Nephron progenitor cell (in vitro differentiated cells): ENCODE measurements at regions not wholly inside any gene's neighbourhood (a gene's known extent, or its start where the extent isn't known, plus 50 kb on each side); places are given as distances from the start of the nearest gene placed in this dataset.
"Not testable (repeated sequence)": the region's sequence is repeated elsewhere in the genome, so short reads cannot be mapped to it uniquely, and the experiment has no call there.

Source experiments
- DNase-seq: peaks from one replicate; pipeline ENCODE4 v3.0.0; 2021
- H3K27ac Mint-ChIP-seq: 2 replicates; pipeline ENCODE4 v1.8.0; 2021; ENCODE audit warnings: mild to moderate bottlenecking, moderate library complexity, mixed read lengths
- H3K27me3 Mint-ChIP-seq: 2 replicates; pipeline ENCODE4 v1.8.0; 2021; ENCODE audit warnings: mild to moderate bottlenecking, low read depth, mixed read lengths; ENCODE audit not compliant: poor library complexity
- H3K36me3 Mint-ChIP-seq: 2 replicates; pipeline ENCODE4 v1.8.0; 2021; ENCODE audit warnings: low read depth, mixed read lengths
- H3K4me1 Mint-ChIP-seq: 2 replicates; pipeline ENCODE4 v1.8.0; 2021; ENCODE audit warnings: mixed read lengths
- H3K4me3 Mint-ChIP-seq: 2 replicates; pipeline ENCODE4 v1.8.0; 2021; ENCODE audit warnings: mild to moderate bottlenecking, moderate library complexity, mixed read lengths
- H3K9me3 Mint-ChIP-seq: 2 replicates; pipeline ENCODE4 v1.8.0; 2021; ENCODE audit warnings: mild to moderate bottlenecking, moderate library complexity, mixed read lengths
- CTCF ChIP-seq: fragments of 200-600 bp; sonication (generic); IDR thresholded peaks from 2 replicates; pipeline ENCODE4 v1.5.0; 2021; ENCODE audit warnings: antibody characterized with exemption

DNA sequence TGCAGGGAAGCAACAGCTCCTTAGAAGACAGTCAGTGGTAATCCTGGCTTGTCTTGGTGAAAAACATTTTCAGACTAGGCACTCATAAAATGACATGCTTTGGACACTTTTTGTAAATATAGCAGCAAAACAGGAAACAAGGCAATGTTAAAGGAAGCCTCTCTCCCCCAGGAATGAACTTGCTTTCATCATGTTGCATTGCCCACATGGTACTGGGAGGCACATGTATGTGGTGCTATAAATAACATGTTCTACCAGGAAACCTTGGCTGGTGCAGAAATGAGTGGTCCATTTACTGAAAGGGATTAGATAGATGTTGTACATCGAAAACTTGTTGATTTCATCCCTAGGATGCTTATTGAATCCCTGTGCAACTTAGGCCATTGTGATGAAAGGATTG is 121.4 kb upstream of the RREB1 start:
- no peak for TF ChIP-seq CTCF
- no peak overlapping the region for H3K27ac Mint-ChIP-seq
- no peaks in the 10 kb centered on the region for H3K9me3 Mint-ChIP-seq
- H3K36me3 Mint-ChIP-seq: no peaks in the 10 kb centered on the region
- no peak for DNase-seq
- H3K4me1 Mint-ChIP-seq: no peaks in the 10 kb centered on the region
- no peak overlapping the region for H3K4me3 Mint-ChIP-seq
- peaks cover 6% of the 10 kb centered on the region for H3K27me3 Mint-ChIP-seq

GRCh38 chr6:6987749-6988148 is 120.0 kb upstream of the RREB1 start:
- H3K4me1 Mint-ChIP-seq: no peaks in the 10 kb centered on the region

DNA sequence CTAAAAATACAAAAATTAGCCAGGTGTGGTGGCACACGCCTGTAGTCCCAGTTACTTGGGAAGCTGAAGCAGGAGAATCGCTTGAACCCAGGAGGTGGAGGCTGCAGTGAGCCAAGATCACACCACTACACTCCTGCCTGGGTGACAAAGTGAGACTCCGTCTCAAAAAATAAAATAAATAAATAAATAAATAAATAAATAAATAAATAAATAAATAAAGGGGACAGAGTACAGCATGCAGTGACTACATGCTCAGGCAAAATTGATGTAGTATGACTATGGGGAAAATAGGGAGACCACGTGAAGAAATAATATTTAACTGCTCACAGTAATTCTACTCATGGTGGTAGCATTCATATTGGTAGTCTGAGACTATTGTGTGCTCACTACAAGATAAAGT is 117.7 kb upstream of the RREB1 start:
- not testable (repeated sequence) for H3K36me3 Mint-ChIP-seq, H3K27me3 Mint-ChIP-seq, H3K27ac Mint-ChIP-seq, H3K4me3 Mint-ChIP-seq, H3K4me1 Mint-ChIP-seq, H3K9me3 Mint-ChIP-seq, DNase-seq

More at GRCh38 chr6:6987749-6988148, 120.0 kb upstream of the RREB1 start:
- Mint-ChIP-seq H3K36me3 (no peaks in the 10 kb centered on the region), H3K27ac (peak overlapping the region; percentile 53), H3K27me3 (peaks cover 4% of the 10 kb centered on the region), H3K4me3 (no peak overlapping the region), H3K9me3 (no peaks in the 10 kb centered on the region)
- no peak for DNase-seq
- no peak for TF ChIP-seq CTCF

GRCh38 chr6:6993503-6994237 is 114.1 kb upstream of the RREB1 start:
- DNase-seq: no peak
- H3K27ac Mint-ChIP-seq: no peak overlapping the region
- H3K4me1 Mint-ChIP-seq: peaks cover 8% of the 10 kb centered on the region
- no peaks in the 10 kb centered on the region for H3K36me3 Mint-ChIP-seq
- H3K27me3 Mint-ChIP-seq: peaks cover 9% of the 10 kb centered on the region
- no peak for TF ChIP-seq CTCF
- no peak overlapping the region for H3K4me3 Mint-ChIP-seq
- H3K9me3 Mint-ChIP-seq: no peaks in the 10 kb centered on the region

GRCh38 chr6:6994796-6995195 is 113.0 kb upstream of the RREB1 start:
- H3K4me3 Mint-ChIP-seq: no peak overlapping the region
- H3K27me3 Mint-ChIP-seq: peaks cover 9% of the 10 kb centered on the region
- no peak overlapping the region for H3K27ac Mint-ChIP-seq
- H3K9me3 Mint-ChIP-seq: no peaks in the 10 kb centered on the region
- H3K4me1 Mint-ChIP-seq: peaks cover 8% of the 10 kb centered on the region
- H3K36me3 Mint-ChIP-seq: no peaks in the 10 kb centered on the region
- no peak for TF ChIP-seq CTCF
- DNase-seq: no peak

DNA sequence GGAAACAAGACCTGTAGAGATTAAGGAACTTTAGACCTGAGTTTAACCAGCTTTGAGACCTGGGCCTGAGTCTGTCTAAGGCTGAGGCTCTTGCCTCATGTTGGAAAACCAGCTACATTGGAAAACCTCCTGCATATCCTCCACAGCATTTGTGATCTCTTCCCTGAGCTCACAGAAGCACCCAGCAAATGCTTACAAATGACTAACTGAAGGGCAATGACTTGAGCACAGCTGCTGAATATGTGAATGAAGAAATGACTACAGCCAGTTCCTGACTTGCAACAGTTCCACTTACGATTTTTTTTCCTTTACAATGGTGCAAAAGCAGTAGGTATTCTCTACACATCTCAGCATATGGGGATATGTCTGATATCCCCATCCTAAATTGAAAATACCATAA is 112.4 kb upstream of the RREB1 start:
- Mint-ChIP-seq H3K27me3 (peaks cover 9% of the 10 kb centered on the region), H3K4me1 (peaks cover 8% of the 10 kb centered on the region), H3K36me3 (no peaks in the 10 kb centered on the region), H3K4me3 (no peak overlapping the region), H3K9me3 (no peaks in the 10 kb centered on the region), H3K27ac (no peak overlapping the region)
- no peak for DNase-seq
- TF ChIP-seq CTCF: no peak
